ENCODE measurements at regions not wholly inside any gene's neighbourhood (a gene's known extent, or its start where the extent isn't known, plus 50 kb on each side); places are given as distances from the start of the nearest gene placed in this dataset.

- no peaks in the 10 kb centered on the region for H3K9me3 Mint-ChIP-seq (ENCODE audit: unreplicated experiment)
- H3K27me3 Mint-ChIP-seq (ENCODE audit: unreplicated experiment): peaks cover 3% of the 10 kb centered on the region
- no peak overlapping the region for H3K27ac Mint-ChIP-seq (ENCODE audit: unreplicated experiment)
- DNase-seq (ENCODE audit: low spot score): no peak
- H3K36me3 Mint-ChIP-seq (ENCODE audit: low read depth, unreplicated experiment): no peaks in the 10 kb centered on the region
- no peaks in the 10 kb centered on the region for H3K4me1 Mint-ChIP-seq (ENCODE audit: unreplicated experiment)
- TF ChIP-seq CTCF (IDR thresholded peaks at IDR 0.05; ENCODE audit: unreplicated experiment): no peak
- H3K4me3 Mint-ChIP-seq (ENCODE audit: unreplicated experiment): no peak overlapping the region
Measured at GRCh38 chr17:33777674-33778073, 477.4 kb upstream of the CCL2 start.

- Mint-ChIP-seq H3K27ac (ENCODE audit: unreplicated experiment) (no peak overlapping the region), H3K27me3 (ENCODE audit: unreplicated experiment) (peaks cover 3% of the 10 kb centered on the region), H3K36me3 (ENCODE audit: low read depth, unreplicated experiment) (no peaks in the 10 kb centered on the region), H3K9me3 (ENCODE audit: unreplicated experiment) (no peaks in the 10 kb centered on the region), H3K4me1 (ENCODE audit: unreplicated experiment) (no peaks in the 10 kb centered on the region), H3K4me3 (ENCODE audit: unreplicated experiment) (no peak overlapping the region)
- TF ChIP-seq CTCF (IDR thresholded peaks at IDR 0.05; ENCODE audit: unreplicated experiment): no peak
- no peak for DNase-seq (ENCODE audit: low spot score)
Measured at GRCh38 chr17:33778505-33779233, 476.4 kb upstream of the CCL2 start.

GRCh38 chr17:33779234-33779591 is 475.9 kb upstream of the CCL2 start:
- peak; percentile 100 for TF ChIP-seq CTCF (IDR thresholded peaks at IDR 0.05; ENCODE audit: unreplicated experiment)
- Mint-ChIP-seq H3K36me3 (ENCODE audit: low read depth, unreplicated experiment) (no peaks in the 10 kb centered on the region), H3K27me3 (ENCODE audit: unreplicated experiment) (peaks cover 3% of the 10 kb centered on the region), H3K4me3 (ENCODE audit: unreplicated experiment) (no peak overlapping the region), H3K9me3 (ENCODE audit: unreplicated experiment) (no peaks in the 10 kb centered on the region), H3K27ac (ENCODE audit: unreplicated experiment) (no peak overlapping the region), H3K4me1 (ENCODE audit: unreplicated experiment) (no peaks in the 10 kb centered on the region)
- peak; percentile 58 for DNase-seq (ENCODE audit: low spot score)

GRCh38 chr17:33785281-33785680 is 469.8 kb upstream of the CCL2 start:
- no peak for TF ChIP-seq CTCF (IDR thresholded peaks at IDR 0.05; ENCODE audit: unreplicated experiment)
- H3K36me3 Mint-ChIP-seq (ENCODE audit: low read depth, unreplicated experiment): no peaks in the 10 kb centered on the region
- no peaks in the 10 kb centered on the region for H3K4me1 Mint-ChIP-seq (ENCODE audit: unreplicated experiment)
- H3K27ac Mint-ChIP-seq (ENCODE audit: unreplicated experiment): no peak overlapping the region
- no peak for DNase-seq (ENCODE audit: low spot score)
- no peaks in the 10 kb centered on the region for H3K9me3 Mint-ChIP-seq (ENCODE audit: unreplicated experiment)
- H3K27me3 Mint-ChIP-seq (ENCODE audit: unreplicated experiment): peaks cover 7% of the 10 kb centered on the region
- H3K4me3 Mint-ChIP-seq (ENCODE audit: unreplicated experiment): no peak overlapping the region

GRCh38 chr17:33786478-33786877 is 468.6 kb upstream of the CCL2 start:
- no peak overlapping the region for H3K4me3 Mint-ChIP-seq (ENCODE audit: unreplicated experiment)
- H3K27ac Mint-ChIP-seq (ENCODE audit: unreplicated experiment): no peak overlapping the region
- H3K9me3 Mint-ChIP-seq (ENCODE audit: unreplicated experiment): no peaks in the 10 kb centered on the region
- H3K36me3 Mint-ChIP-seq (ENCODE audit: low read depth, unreplicated experiment): no peaks in the 10 kb centered on the region
- no peaks in the 10 kb centered on the region for H3K4me1 Mint-ChIP-seq (ENCODE audit: unreplicated experiment)
- H3K27me3 Mint-ChIP-seq (ENCODE audit: unreplicated experiment): peaks cover 4% of the 10 kb centered on the region
- no peak for DNase-seq (ENCODE audit: low spot score)
- TF ChIP-seq CTCF (IDR thresholded peaks at IDR 0.05; ENCODE audit: unreplicated experiment): no peak
